Skeletal muscle satellite cell (primary cell): ENCODE measurements at regions not wholly inside any gene's neighbourhood (a gene's known extent, or its start where the extent isn't known, plus 50 kb on each side); places are given as distances from the start of the nearest gene placed in this dataset.
A peak's percentile ranks its signal among the peaks of the same experiment; 100 is the strongest.

ENCODE experiments used
- H3K27me3 ChIP-seq: 2 replicates; pipeline ENCODE4 v1.7.0; 2013; ENCODE audit warnings: low read length; ENCODE audit not compliant: control insufficient read depth, insufficient read depth
- H3K36me3 ChIP-seq: 2 replicates; pipeline ENCODE4 v1.7.0; 2013; ENCODE audit warnings: mild to moderate bottlenecking, control low read depth, low read length; ENCODE audit not compliant: insufficient read depth
- H3K4me1 ChIP-seq: 2 replicates; pipeline ENCODE4 v1.7.0; 2013; ENCODE audit warnings: low read length; ENCODE audit not compliant: control insufficient read depth, insufficient read depth
- H3K4me2 ChIP-seq: 2 replicates; pipeline ENCODE4 v1.7.0; 2013; ENCODE audit warnings: mild to moderate bottlenecking, low read length
- H3K4me3 ChIP-seq: 2 replicates; pipeline ENCODE4 v1.7.0; 2013; ENCODE audit warnings: low read length
- H3K9ac ChIP-seq: 2 replicates; pipeline ENCODE4 v1.7.0; 2013; ENCODE audit warnings: mild to moderate bottlenecking, low read depth, low read length, moderate library complexity
- H3K9me3 ChIP-seq: replicated peaks from 2 replicates; pipeline ENCODE4 v1.7.0; 2013; ENCODE audit warnings: mild to moderate bottlenecking, control low read depth, low read length

- H3K4me2 ChIP-seq, result no peak overlapping the region
- H3K4me1 ChIP-seq, result no peaks in the 10 kb centered on the region
- H3K9ac ChIP-seq, result no peak overlapping the region
- no peaks in the 10 kb centered on the region for H3K9me3 ChIP-seq
- no peaks in the 10 kb centered on the region for H3K36me3 ChIP-seq
- H3K27me3 ChIP-seq, result no peaks in the 10 kb centered on the region
- H3K4me3 ChIP-seq, result no peak overlapping the region
Measured at GRCh38 chr18:40883271-40883670, 1071.8 kb upstream of the PIK3C3 start.

GRCh38 chr18:40882468-40882867 lies 1072.6 kb upstream of the PIK3C3 start:
- H3K4me1 ChIP-seq, result peaks cover 7% of the 10 kb centered on the region
- no peaks in the 10 kb centered on the region for H3K27me3 ChIP-seq
- H3K4me3 ChIP-seq, result no peak overlapping the region
- no peaks in the 10 kb centered on the region for H3K9me3 ChIP-seq
- no peaks in the 10 kb centered on the region for H3K36me3 ChIP-seq
- no peak overlapping the region for H3K9ac ChIP-seq
- no peak overlapping the region for H3K4me2 ChIP-seq

GRCh38 chr18:40878371-40878770 lies 1076.7 kb upstream of the PIK3C3 start:
- no peaks in the 10 kb centered on the region for H3K36me3 ChIP-seq
- H3K27me3 ChIP-seq, result no peaks in the 10 kb centered on the region
- H3K4me3 ChIP-seq, result no peak overlapping the region
- no peaks in the 10 kb centered on the region for H3K9me3 ChIP-seq
- no peak overlapping the region for H3K4me2 ChIP-seq
- H3K4me1 ChIP-seq, result peaks cover 47% of the 10 kb centered on the region
- peak overlapping the region; percentile 74 for H3K9ac ChIP-seq

DNA sequence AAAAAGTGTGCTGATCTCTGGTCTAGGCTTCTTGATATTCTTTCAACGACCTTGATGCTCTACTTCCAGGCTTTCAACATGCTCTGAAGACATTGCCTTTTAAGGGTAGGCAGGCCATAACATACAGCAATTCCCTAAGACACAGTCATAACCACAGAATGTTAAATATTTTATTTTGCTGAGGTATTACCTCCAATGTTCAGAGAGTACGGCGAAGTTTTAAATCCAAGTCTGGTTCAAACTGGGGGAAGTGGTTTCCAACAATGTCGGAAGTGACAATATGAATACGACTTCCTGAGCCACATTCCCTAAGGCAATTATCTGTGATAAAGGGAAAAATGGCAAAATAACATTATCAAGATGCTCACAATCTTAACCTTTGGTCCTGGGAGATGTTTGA lies 1077.9 kb upstream of the PIK3C3 start:
- Histone ChIP-seq H3K9me3 (no peaks in the 10 kb centered on the region), H3K4me1 (peaks cover 49% of the 10 kb centered on the region), H3K4me2 (peak overlapping the region; percentile 50), H3K9ac (peak overlapping the region; percentile 74), H3K27me3 (no peaks in the 10 kb centered on the region), H3K4me3 (no peak overlapping the region), H3K36me3 (no peaks in the 10 kb centered on the region)

GRCh38 chr18:40875101-40875615 lies 1079.9 kb upstream of the PIK3C3 start:
- Histone ChIP-seq H3K9me3 (no peaks in the 10 kb centered on the region), H3K4me1 (peaks cover 49% of the 10 kb centered on the region), H3K4me3 (no peak overlapping the region), H3K36me3 (no peaks in the 10 kb centered on the region), H3K27me3 (no peaks in the 10 kb centered on the region), H3K4me2 (no peak overlapping the region), H3K9ac (peak overlapping the region; percentile 33)

DNA sequence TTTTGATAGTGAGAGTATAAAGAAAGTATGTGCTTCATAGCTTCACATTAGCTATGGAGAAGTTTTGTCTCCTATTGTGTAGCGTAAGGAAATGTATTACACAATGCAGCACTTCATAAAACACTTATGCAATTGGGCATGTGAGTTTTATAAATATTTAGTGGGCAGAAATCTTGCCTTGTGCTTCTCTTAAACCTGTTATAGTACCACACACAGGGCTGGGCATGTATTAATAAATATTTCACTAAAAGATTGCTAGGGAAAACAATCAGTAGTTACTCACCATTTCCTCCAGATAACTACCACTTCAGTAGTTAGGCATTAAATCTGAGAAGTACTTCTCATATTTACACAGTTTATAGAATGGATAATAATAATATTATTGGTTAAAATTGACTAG lies 1080.8 kb upstream of the PIK3C3 start:
- H3K4me2 ChIP-seq, result no peak overlapping the region
- peaks cover 49% of the 10 kb centered on the region for H3K4me1 ChIP-seq
- peak overlapping the region; percentile 33 for H3K9ac ChIP-seq
- H3K36me3 ChIP-seq, result no peaks in the 10 kb centered on the region
- H3K9me3 ChIP-seq, result no peaks in the 10 kb centered on the region
- no peak overlapping the region for H3K4me3 ChIP-seq
- H3K27me3 ChIP-seq, result no peaks in the 10 kb centered on the region

DNA sequence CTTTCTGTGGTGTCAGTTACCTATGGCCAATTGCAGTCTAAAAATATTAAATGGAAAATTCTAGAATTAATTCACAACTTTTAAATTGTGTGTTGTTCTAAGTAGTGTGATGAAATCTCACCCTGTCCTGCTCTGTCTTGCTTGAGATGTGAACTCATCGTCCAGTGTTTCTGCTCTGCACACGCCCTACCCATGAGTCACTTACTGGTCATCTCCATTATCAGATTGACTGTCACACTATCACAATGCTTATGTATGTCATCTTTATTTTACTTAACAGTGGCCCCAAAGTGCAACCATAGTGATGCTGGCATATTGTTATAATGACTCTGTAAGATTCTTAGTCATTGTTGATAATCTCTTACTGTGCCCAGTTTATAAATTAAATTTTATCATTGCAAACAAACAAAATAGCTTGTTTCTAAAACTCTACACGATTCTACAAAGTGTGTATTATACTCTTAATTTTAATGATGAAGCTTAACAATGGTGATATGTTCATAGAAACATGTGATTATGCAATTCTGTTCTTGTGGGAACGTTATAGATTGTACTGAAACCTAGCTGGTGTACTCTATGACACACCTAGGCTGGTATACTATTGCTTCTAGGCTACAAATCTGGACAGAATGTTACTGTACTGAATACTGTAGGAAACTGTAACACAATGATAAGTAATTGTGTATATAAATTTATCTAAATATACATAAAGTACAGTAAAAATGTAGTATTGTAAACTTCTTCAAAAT lies 1086.8 kb upstream of the PIK3C3 start:
- H3K27me3 ChIP-seq, result no peaks in the 10 kb centered on the region
- H3K9me3 ChIP-seq, result no peaks in the 10 kb centered on the region
- H3K4me1 ChIP-seq, result peaks cover 28% of the 10 kb centered on the region
- H3K4me3 ChIP-seq, result peak overlapping the region; percentile 26
- H3K9ac ChIP-seq, result peak overlapping the region; percentile 76
- H3K36me3 ChIP-seq, result no peaks in the 10 kb centered on the region
- peak overlapping the region; percentile 55 for H3K4me2 ChIP-seq

DNA sequence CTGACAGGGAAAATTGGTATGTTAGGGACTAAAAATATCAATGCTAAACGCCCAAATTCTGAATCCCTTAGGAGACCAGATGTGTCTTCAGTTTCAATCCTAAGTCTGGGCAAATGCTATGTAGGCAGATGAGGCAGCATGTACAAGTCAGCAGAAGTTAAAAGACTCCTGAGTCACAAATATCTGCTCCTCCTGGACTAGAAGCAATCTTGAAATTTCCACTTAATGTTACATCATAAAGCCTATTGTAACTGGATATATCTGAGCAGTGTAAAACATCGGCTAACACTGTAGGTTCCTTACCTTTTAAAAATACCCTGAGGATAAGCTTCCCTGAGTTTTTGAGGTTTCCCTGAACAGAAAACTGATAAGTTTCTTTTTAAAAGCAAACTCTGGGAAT lies 1087.6 kb upstream of the PIK3C3 start:
- Histone ChIP-seq H3K4me3 (peak overlapping the region; percentile 26), H3K36me3 (no peaks in the 10 kb centered on the region), H3K9ac (peak overlapping the region; percentile 76), H3K9me3 (no peaks in the 10 kb centered on the region), H3K27me3 (no peaks in the 10 kb centered on the region), H3K4me2 (peak overlapping the region; percentile 55), H3K4me1 (peaks cover 27% of the 10 kb centered on the region)

- H3K4me3 ChIP-seq, result no peak overlapping the region
- H3K36me3 ChIP-seq, result no peaks in the 10 kb centered on the region
- peaks cover 27% of the 10 kb centered on the region for H3K4me1 ChIP-seq
- H3K4me2 ChIP-seq, result peak overlapping the region; percentile 55
- no peaks in the 10 kb centered on the region for H3K9me3 ChIP-seq
- no peaks in the 10 kb centered on the region for H3K27me3 ChIP-seq
- peak overlapping the region; percentile 76 for H3K9ac ChIP-seq
Measured at GRCh38 chr18:40866968-40867367, 1088.1 kb upstream of the PIK3C3 start.

DNA sequence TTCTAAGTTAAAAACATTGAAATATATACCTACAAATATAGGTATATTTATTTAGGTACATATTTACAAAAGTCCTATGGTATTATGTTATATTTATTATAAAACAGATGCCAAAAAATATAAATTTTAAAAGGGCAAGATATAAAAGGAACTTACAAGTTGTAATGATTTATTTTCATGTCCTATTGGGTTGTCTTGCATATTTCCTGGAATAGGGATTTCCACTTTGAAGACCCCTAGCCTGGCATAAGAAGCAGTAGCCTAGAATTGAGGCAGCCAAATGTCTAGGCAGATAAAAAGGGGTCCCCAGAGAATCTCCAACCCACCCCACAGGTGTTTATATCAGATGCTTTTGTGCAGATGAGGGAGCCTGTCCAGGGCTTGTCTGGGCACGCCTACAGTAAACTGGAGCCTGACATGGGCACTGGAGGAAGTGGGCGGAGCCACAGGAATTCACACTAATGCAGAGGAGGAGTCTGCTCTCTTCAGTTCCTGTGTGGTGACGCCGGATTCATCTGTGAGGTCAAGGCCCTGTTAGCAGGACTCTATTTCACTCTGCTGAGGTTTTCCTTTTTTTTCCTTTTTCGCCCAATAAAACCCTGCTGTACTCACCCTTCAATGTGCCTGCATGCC lies 1088.9 kb upstream of the PIK3C3 start:
- Histone ChIP-seq H3K4me1 (peaks cover 27% of the 10 kb centered on the region), H3K27me3 (no peaks in the 10 kb centered on the region), H3K9me3 (no peaks in the 10 kb centered on the region), H3K36me3 (no peaks in the 10 kb centered on the region), H3K4me3 (no peak overlapping the region), H3K4me2 (no peak overlapping the region), H3K9ac (no peak overlapping the region)

- Histone ChIP-seq H3K27me3 (no peaks in the 10 kb centered on the region), H3K9ac (no peak overlapping the region), H3K36me3 (no peaks in the 10 kb centered on the region), H3K4me3 (no peak overlapping the region), H3K4me1 (peaks cover 27% of the 10 kb centered on the region), H3K4me2 (no peak overlapping the region), H3K9me3 (no peaks in the 10 kb centered on the region)
Measured at GRCh38 chr18:40864846-40865245, 1090.2 kb upstream of the PIK3C3 start.

DNA sequence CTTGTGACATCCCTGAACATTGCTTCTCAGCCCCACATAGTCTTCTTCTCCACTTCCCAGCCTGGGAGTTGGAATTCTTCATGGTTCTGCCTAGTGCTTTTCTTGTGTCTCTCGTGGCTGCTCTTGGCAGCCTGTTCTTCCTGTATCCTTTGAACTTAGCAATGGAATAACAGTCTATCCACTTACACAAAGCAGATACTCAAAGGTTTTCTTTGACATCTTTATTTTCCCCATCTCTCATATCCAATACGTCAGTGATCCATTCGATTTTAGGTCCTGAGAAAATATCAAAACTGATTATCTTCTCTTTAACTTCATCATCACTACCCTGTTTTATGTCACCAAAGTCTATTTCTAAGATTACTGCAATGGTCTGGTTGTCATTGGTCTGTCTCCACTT lies 1091.2 kb upstream of the PIK3C3 start:
- Histone ChIP-seq H3K4me3 (no peak overlapping the region), H3K9ac (no peak overlapping the region), H3K36me3 (no peaks in the 10 kb centered on the region), H3K9me3 (no peaks in the 10 kb centered on the region), H3K4me1 (peaks cover 25% of the 10 kb centered on the region), H3K27me3 (no peaks in the 10 kb centered on the region), H3K4me2 (no peak overlapping the region)
